CD4-positive, CD25-positive, alpha-beta regulatory T cell (primary cell): ENCODE measurements at regions not wholly inside any gene's neighbourhood (a gene's known extent, or its start where the extent isn't known, plus 50 kb on each side); places are given as distances from the start of the nearest gene placed in this dataset.

Experiments used
- ATAC-seq, 2 donors: fragments of 150-1000 bp; cut with Tn5 transposase; one replicate each; pipeline ENCODE4 v1.10.0; 2021; ENCODE audit warnings: low read depth in 2 of 2, moderate number of reproducible peaks in 2 of 2, moderate library complexity in 1 of 2
- DNase-seq, 3 donors: peaks; one replicate each; pipeline versions ENCODE4 v3.0.0 to v3.0.0-alpha.2; 2012 to 2022; ENCODE audit warnings: mixed read lengths in 1 of 3
- H3K27ac ChIP-seq: one replicate; pipeline ENCODE4 v1.7.0; 2013; ENCODE audit warnings: mild to moderate bottlenecking, low read length; ENCODE audit not compliant: insufficient read depth, poor library complexity, severe bottlenecking
- H3K27me3 ChIP-seq: one replicate; pipeline ENCODE4 v1.7.0; 2013; ENCODE audit warnings: low read length; ENCODE audit not compliant: control insufficient read depth, insufficient read depth
- H3K36me3 ChIP-seq: one replicate; pipeline ENCODE4 v1.7.0; 2013; ENCODE audit warnings: mild to moderate bottlenecking, low read length, moderate library complexity; ENCODE audit not compliant: control insufficient read depth, insufficient read depth
- H3K4me1 ChIP-seq: 2 replicates; pipeline ENCODE4 v1.7.0; 2013; ENCODE audit warnings: mild to moderate bottlenecking, low read length; ENCODE audit not compliant: insufficient read depth, control insufficient read depth, poor library complexity, severe bottlenecking
- H3K4me3 ChIP-seq: one replicate; pipeline ENCODE4 v1.7.0; 2013; ENCODE audit warnings: low read depth, mild to moderate bottlenecking, low read length, moderate library complexity
- H3K9me3 ChIP-seq, 2 experiments: 1 replicate in 1 of 2; 2 replicates in 1 of 2; pipeline ENCODE4 v1.7.0; 2013; ENCODE audit warnings: low read length in 2 of 2, mild to moderate bottlenecking in 1 of 2, moderate library complexity in 1 of 2; ENCODE audit not compliant: control insufficient read depth in 2 of 2
- H3K27ac Mint-ChIP-seq, 3 donors: one replicate each; pipeline ENCODE4 v1.8.0; 2020 to 2022; ENCODE audit warnings: mild to moderate bottlenecking in 3 of 3, mixed read lengths in 3 of 3, moderate library complexity in 2 of 3
- H3K27me3 Mint-ChIP-seq: one replicate; pipeline ENCODE4 v1.8.0; 2022; ENCODE audit warnings: mild to moderate bottlenecking, mixed read lengths
- H3K36me3 Mint-ChIP-seq: one replicate; pipeline ENCODE4 v1.8.0; 2020; ENCODE audit warnings: mixed read lengths
- H3K4me1 Mint-ChIP-seq, 4 donors: one replicate each; pipeline ENCODE4 v1.8.0; 2020 to 2022; ENCODE audit warnings: mixed read lengths in 4 of 4, mild to moderate bottlenecking in 1 of 4
- H3K4me3 Mint-ChIP-seq, 4 donors: one replicate each; pipeline ENCODE4 v1.8.0; 2020 to 2022; ENCODE audit warnings: mild to moderate bottlenecking in 4 of 4, mixed read lengths in 4 of 4, moderate library complexity in 3 of 4
- H3K9me3 Mint-ChIP-seq, 7 donors: one replicate each; pipeline ENCODE4 v1.8.0; 2020 to 2022; ENCODE audit warnings: mixed read lengths in 7 of 7, mild to moderate bottlenecking in 3 of 7, moderate library complexity in 2 of 7

DNA sequence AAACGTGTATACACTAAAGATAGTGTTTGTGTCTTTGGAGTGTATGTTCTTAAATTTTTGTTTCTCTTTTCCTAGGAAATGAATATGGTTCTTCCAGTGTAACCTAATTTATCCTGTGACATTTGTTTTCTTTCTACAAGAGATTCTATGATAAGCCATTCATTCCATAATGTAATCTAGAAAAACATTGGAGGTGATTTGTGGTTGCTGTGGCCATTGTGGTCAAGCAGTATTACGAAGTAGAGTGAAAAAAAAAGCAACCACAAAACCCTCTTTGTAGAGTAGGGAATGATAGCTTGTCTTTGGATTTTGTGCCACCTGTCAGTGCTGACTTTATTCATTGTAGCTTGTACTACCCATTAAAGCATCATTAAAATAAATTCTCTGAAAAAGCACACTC, 1209.6 kb downstream of the ZPLD1 start:
- H3K9me3 ChIP-seq = no peaks in the 10 kb centered on the region
- no peaks in the 10 kb centered on the region for H3K36me3 ChIP-seq
- DNase-seq = no peak
- H3K4me3 Mint-ChIP-seq = no peak overlapping the region
- ATAC-seq = no peak
- H3K27ac Mint-ChIP-seq = no peak overlapping the region
- no peak overlapping the region for H3K27ac ChIP-seq
- H3K27me3 Mint-ChIP-seq = no peaks in the 10 kb centered on the region
- no peaks in the 10 kb centered on the region for H3K27me3 ChIP-seq
- H3K36me3 Mint-ChIP-seq = no peaks in the 10 kb centered on the region
- no peaks in the 10 kb centered on the region for H3K4me1 ChIP-seq
- H3K9me3 Mint-ChIP-seq = peaks cover 0 to 7% (median 2%) of the 10 kb centered on the region in 7 donors
- H3K4me1 Mint-ChIP-seq = no peaks in the 10 kb centered on the region
- no peak overlapping the region for H3K4me3 ChIP-seq

GRCh38 chr3:103653996-103654395, 1219.2 kb downstream of the ZPLD1 start:
- Mint-ChIP-seq H3K27me3 (no peaks in the 10 kb centered on the region), H3K9me3 (peaks cover 0 to 3% (median 1%) of the 10 kb centered on the region in 7 donors), H3K27ac (no peak overlapping the region), H3K4me1 (no peaks in the 10 kb centered on the region), H3K36me3 (no peaks in the 10 kb centered on the region), H3K4me3 (no peak overlapping the region)
- ATAC-seq = no peak
- H3K27ac ChIP-seq = no peak overlapping the region
- no peaks in the 10 kb centered on the region for H3K9me3 ChIP-seq
- H3K4me1 ChIP-seq = no peaks in the 10 kb centered on the region
- no peak overlapping the region for H3K4me3 ChIP-seq
- DNase-seq = no peak
- no peaks in the 10 kb centered on the region for H3K27me3 ChIP-seq
- H3K36me3 ChIP-seq = no peaks in the 10 kb centered on the region

- no peaks in the 10 kb centered on the region for H3K27me3 ChIP-seq
- no peaks in the 10 kb centered on the region for H3K36me3 Mint-ChIP-seq
- H3K4me1 ChIP-seq = no peaks in the 10 kb centered on the region
- no peaks in the 10 kb centered on the region for H3K27me3 Mint-ChIP-seq
- no peak overlapping the region for H3K27ac Mint-ChIP-seq
- H3K4me3 ChIP-seq = no peak overlapping the region
- H3K36me3 ChIP-seq = no peaks in the 10 kb centered on the region
- no peaks in the 10 kb centered on the region for H3K9me3 ChIP-seq
- H3K9me3 Mint-ChIP-seq = peaks cover 0 to 3% (median 1%) of the 10 kb centered on the region in 7 donors
- DNase-seq = no peak
- no peak for ATAC-seq
- no peak overlapping the region for H3K27ac ChIP-seq
- no peaks in the 10 kb centered on the region for H3K4me1 Mint-ChIP-seq
- H3K4me3 Mint-ChIP-seq = no peak overlapping the region
Measured at GRCh38 chr3:103657756-103658155, 1222.9 kb downstream of the ZPLD1 start.

GRCh38 chr3:103660810-103661209, 1226.0 kb downstream of the ZPLD1 start:
- no peaks in the 10 kb centered on the region for H3K36me3 Mint-ChIP-seq
- H3K4me3 ChIP-seq = no peak overlapping the region
- no peak overlapping the region for H3K27ac Mint-ChIP-seq
- no peaks in the 10 kb centered on the region for H3K27me3 Mint-ChIP-seq
- H3K9me3 ChIP-seq = no peaks in the 10 kb centered on the region
- DNase-seq = no peak
- no peak overlapping the region for H3K27ac ChIP-seq
- H3K4me1 ChIP-seq = no peaks in the 10 kb centered on the region
- no peaks in the 10 kb centered on the region for H3K36me3 ChIP-seq
- H3K27me3 ChIP-seq = no peaks in the 10 kb centered on the region
- H3K4me3 Mint-ChIP-seq = no peak overlapping the region
- H3K4me1 Mint-ChIP-seq = no peaks in the 10 kb centered on the region
- peaks cover 0 to 8% (median 0%) of the 10 kb centered on the region in 7 donors for H3K9me3 Mint-ChIP-seq
- ATAC-seq = no peak

DNA sequence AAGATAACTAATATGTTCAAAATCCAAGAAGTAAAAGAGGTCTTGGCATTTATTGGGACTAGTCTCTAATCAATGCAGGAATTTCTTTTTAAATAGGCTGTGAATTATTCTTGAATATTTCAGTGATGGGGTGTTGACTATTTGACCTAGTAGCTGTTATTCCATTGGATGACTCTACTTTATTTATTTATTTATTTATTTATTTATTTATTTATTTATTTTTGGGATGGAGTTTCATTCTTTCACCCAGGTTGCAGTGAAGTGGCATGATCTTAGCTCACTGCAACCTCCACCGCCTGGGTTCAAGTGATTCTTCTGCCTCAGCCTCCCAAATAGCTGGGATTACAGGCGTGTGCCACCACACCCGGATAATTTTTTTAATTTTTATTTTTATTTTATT, 1227.8 kb downstream of the ZPLD1 start:
- Mint-ChIP-seq H3K4me3 (no peak overlapping the region), H3K36me3 (no peaks in the 10 kb centered on the region), H3K9me3 (peaks cover 0 to 8% (median 0%) of the 10 kb centered on the region in 7 donors), H3K27me3 (no peaks in the 10 kb centered on the region), H3K4me1 (no peaks in the 10 kb centered on the region), H3K27ac (no peak overlapping the region)
- Histone ChIP-seq H3K4me1 (no peaks in the 10 kb centered on the region), H3K27ac (no peak overlapping the region), H3K4me3 (no peak overlapping the region), H3K36me3 (no peaks in the 10 kb centered on the region), H3K27me3 (no peaks in the 10 kb centered on the region), H3K9me3 (no peaks in the 10 kb centered on the region)
- DNase-seq (no peak), ATAC-seq (no peak)

DNA sequence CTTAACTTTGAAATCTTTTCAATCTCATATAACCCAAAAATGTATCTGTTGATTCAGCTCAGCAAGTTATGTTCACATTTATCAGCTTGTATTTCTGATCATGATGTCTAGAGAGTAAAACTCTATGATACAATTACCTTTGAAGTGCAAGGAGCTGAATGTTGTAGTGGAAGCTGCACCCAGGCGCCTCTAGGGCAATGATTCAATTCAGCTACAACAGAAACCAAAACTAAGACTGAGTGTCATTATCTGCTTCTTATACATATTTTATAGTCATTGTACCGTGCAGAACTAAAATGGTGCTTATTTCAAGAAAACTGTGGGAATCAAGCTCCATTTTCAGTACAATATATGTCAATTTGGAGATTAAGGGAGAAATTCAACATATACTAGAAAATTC, 1237.5 kb downstream of the ZPLD1 start:
- Histone ChIP-seq H3K27me3 (no peaks in the 10 kb centered on the region), H3K27ac (no peak overlapping the region), H3K4me1 (no peaks in the 10 kb centered on the region), H3K36me3 (no peaks in the 10 kb centered on the region), H3K4me3 (no peak overlapping the region), H3K9me3 (no peaks in the 10 kb centered on the region)
- ATAC-seq = no peak
- Mint-ChIP-seq H3K4me3 (no peak overlapping the region), H3K9me3 (peaks cover 0 to 3% (median 0%) of the 10 kb centered on the region in 7 donors), H3K4me1 (no peaks in the 10 kb centered on the region), H3K27ac (no peak overlapping the region), H3K27me3 (no peaks in the 10 kb centered on the region), H3K36me3 (no peaks in the 10 kb centered on the region)
- DNase-seq = no peak

GRCh38 chr3:103684904-103685303, 1250.1 kb downstream of the ZPLD1 start:
- H3K27me3 Mint-ChIP-seq = no peaks in the 10 kb centered on the region
- no peaks in the 10 kb centered on the region for H3K36me3 Mint-ChIP-seq
- DNase-seq (no peak), ATAC-seq (no peak)
- Histone ChIP-seq H3K27ac (no peak overlapping the region), H3K9me3 (peaks cover 0 to 1% of the 10 kb centered on the region in 2 experiments), H3K4me1 (no peaks in the 10 kb centered on the region), H3K36me3 (no peaks in the 10 kb centered on the region), H3K27me3 (no peaks in the 10 kb centered on the region), H3K4me3 (no peak overlapping the region)
- no peak overlapping the region for H3K27ac Mint-ChIP-seq
- H3K4me3 Mint-ChIP-seq = no peak overlapping the region
- H3K4me1 Mint-ChIP-seq = no peaks in the 10 kb centered on the region
- H3K9me3 Mint-ChIP-seq = peaks cover 0 to 7% (median 0%) of the 10 kb centered on the region in 7 donors

GRCh38 chr3:103685939-103686338, 1251.1 kb downstream of the ZPLD1 start:
- Histone ChIP-seq H3K27me3 (no peaks in the 10 kb centered on the region), H3K4me3 (no peak overlapping the region), H3K27ac (no peak overlapping the region), H3K36me3 (no peaks in the 10 kb centered on the region), H3K9me3 (peaks cover 0 to 6% of the 10 kb centered on the region in 2 experiments), H3K4me1 (no peaks in the 10 kb centered on the region)
- no peaks in the 10 kb centered on the region for H3K27me3 Mint-ChIP-seq
- no peaks in the 10 kb centered on the region for H3K36me3 Mint-ChIP-seq
- H3K4me3 Mint-ChIP-seq = no peak overlapping the region
- no peak for ATAC-seq
- H3K9me3 Mint-ChIP-seq = peaks cover 0 to 11% (median 0%) of the 10 kb centered on the region in 7 donors
- no peak for DNase-seq
- H3K27ac Mint-ChIP-seq = no peak overlapping the region
- no peaks in the 10 kb centered on the region for H3K4me1 Mint-ChIP-seq
